HFF-Myc (cell line): ENCODE measurements at regions not wholly inside any gene's neighbourhood (a gene's known extent, or its start where the extent isn't known, plus 50 kb on each side); places are given as distances from the start of the nearest gene placed in this dataset.
"Not testable (repeated sequence)": the region's sequence is repeated elsewhere in the genome, so short reads cannot be mapped to it uniquely, and the experiment has no call there.

Source experiments
- DNase-seq: peaks from one replicate; pipeline ENCODE4 v3.0.0-alpha.2; 2011; ENCODE audit warnings: low read depth; ENCODE audit errors: extremely low read depth
- H3K4me3 ChIP-seq: replicated peaks from 2 replicates; pipeline ENCODE4 v1.5.1; 2011; ENCODE audit warnings: low read depth, mild to moderate bottlenecking, control low read depth, low read length
- TF ChIP-seq, protein P1 (sequence below): IDR thresholded peaks from 2 replicates; pipeline ENCODE4 v1.5.1; 2012; ENCODE audit warnings: mild to moderate bottlenecking, low read depth, low read length, control low read depth; ENCODE audit errors: missing control alignments

DNA sequence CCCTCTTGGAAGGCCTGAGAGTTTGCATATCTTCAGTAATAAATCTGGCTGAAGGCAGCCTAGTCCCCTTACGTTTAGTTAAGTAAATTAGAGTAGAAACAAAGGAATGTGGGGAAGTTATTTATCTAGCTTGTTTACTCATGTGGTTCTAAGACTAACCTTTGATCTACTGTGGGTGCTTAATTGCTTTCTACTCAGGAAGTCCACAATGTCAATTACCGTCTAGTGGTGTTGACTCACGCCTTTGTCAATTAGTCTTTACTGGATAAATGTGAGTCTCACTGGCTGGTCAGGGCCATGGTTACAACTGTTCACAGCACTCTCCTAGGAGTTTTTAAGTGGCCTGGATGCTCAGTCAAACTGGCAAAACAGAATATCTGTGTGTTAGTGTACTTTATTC is 2338.4 kb downstream of the TP53TG3F start:
- no peak overlapping the region for H3K4me3 ChIP-seq
- TF ChIP-seq, protein P1, sequence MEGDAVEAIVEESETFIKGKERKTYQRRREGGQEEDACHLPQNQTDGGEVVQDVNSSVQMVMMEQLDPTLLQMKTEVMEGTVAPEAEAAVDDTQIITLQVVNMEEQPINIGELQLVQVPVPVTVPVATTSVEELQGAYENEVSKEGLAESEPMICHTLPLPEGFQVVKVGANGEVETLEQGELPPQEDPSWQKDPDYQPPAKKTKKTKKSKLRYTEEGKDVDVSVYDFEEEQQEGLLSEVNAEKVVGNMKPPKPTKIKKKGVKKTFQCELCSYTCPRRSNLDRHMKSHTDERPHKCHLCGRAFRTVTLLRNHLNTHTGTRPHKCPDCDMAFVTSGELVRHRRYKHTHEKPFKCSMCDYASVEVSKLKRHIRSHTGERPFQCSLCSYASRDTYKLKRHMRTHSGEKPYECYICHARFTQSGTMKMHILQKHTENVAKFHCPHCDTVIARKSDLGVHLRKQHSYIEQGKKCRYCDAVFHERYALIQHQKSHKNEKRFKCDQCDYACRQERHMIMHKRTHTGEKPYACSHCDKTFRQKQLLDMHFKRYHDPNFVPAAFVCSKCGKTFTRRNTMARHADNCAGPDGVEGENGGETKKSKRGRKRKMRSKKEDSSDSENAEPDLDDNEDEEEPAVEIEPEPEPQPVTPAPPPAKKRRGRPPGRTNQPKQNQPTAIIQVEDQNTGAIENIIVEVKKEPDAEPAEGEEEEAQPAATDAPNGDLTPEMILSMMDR, result no peak

DNA sequence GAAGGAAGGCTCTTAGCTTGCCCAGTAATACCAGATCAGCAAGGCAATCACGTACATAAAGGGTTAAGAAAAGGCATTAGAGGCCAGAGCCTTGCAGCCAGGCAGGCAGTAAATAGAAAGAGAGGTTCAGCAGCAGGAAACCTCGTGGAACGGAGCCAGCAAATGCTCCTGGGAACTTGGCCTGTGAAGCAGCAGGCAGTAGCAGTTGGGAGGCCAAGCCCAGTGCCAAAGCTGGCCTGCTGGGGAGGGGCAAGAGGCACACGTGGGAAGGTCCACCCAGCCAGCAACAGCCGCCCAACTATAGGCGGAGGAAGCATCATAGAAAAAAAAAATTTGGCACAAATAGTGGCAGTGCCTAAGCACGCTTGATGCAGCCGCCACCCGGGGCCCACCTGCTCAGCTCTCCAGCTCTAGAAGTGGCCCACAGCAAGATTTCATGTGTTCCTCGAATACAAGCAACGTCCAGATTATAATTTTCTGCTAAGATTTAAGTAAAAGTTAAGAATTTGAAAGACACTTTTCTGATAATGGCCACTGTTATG is 2339.5 kb downstream of the TP53TG3F start:
- DNase-seq, result no peak
- no peak overlapping the region for H3K4me3 ChIP-seq
- TF ChIP-seq, protein P1, result no peak

More for the DNA sequence above, 2338.4 kb downstream of the TP53TG3F start:
- no peak for DNase-seq

DNA sequence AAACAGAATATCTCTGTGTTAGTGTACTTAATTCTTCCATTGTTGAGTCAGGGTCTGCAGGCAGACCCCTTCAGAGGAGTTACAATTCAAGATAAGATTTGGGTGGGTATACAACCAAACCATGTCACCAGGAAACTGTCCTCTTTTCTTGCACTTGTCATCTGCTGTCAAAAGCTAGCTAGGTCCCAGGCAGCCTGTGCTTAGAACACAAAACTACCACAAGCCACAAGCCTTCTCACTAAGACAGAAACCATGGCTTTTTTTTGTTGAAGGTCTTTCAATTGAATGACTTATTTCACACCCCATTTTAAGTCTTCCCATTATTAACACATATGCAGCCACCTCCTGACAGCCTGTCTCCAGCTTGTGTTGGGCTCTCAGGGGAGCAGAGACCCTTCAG is 2345.1 kb downstream of the TP53TG3F start:
- H3K4me3 ChIP-seq, DNase-seq: not testable (repeated sequence)

DNA sequence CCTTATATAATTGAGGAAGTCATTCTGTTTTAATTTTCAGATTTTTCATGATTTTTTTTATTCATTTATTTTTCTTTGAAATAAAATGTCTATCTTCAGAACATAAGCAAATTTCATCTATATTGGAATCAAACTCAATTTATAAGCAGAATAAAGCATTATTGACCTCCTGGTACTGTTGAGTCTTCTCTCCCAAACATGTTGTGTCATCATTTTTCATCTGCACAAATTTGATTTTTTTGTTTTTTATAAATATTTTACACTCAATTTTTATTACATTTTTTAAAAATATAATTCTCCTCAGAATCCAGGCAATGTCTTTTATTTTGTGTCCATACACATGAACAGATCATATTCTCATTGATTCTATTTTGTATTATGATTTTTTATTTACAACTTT is 2363.9 kb downstream of the TP53TG3F start:
- TF ChIP-seq, protein P1, result no peak
- H3K4me3 ChIP-seq, result no peak overlapping the region
- DNase-seq, result no peak

DNA sequence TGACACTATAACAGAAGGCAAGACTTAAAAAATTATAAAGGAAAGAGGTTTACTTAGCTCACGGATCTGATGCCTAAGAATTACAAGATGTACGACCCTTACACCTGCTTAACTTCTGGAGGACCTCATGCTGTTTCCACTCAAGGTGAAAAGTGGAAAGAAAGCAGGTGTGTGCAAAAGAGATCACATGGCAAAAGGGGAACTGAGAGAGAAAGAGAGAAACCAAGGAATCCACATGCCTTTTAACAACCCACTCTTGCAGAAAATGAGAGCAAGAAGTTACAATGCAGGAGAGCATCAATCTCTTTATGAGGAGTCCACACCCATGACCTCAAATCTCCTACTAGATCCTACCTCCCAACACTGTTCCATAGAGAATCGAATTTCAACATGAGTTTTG is 2382.2 kb downstream of the TP53TG3F start:
- DNase-seq, result no peak
- TF ChIP-seq, protein P1, result no peak
- no peak overlapping the region for H3K4me3 ChIP-seq

DNA sequence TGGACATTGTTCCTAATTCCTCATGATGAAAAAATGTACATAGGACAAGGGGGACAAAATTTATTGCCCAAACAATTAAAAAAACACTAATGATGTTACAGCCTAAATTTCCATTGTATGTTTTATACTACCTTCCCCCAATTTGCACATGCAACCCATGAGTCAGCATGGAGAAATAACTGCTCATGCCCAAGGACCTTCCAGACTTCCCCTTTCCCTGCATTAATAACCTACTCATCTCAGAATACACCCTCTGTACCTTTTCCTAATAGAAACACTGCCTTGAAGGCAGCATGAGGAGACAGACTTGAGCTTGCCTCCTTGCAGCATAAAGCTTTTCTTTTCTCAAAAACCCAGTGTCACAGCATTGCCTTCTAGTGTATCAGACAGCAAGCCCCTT is 2402.8 kb downstream of the TP53TG3F start:
- H3K4me3 ChIP-seq, result no peak overlapping the region
- no peak for DNase-seq
- TF ChIP-seq, protein P1, result no peak

DNA sequence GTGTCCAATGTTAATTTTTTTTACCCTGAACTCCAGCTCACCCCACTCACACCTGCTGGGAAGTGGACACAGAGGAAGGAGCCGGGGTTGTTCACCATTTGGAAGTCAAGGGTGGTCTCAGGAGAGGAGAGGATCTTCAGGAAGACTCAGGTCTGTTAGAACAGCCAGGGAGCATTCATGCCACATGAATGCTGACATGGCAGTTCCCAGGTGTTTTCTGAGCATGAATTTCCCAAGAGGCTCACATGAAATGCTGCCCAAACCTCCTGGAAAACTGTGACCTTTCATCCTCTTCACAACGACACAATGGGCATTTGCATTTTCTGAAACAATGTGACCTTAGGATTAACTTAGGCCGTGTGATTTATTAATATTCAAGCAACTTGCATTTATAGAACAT is 2409.2 kb downstream of the TP53TG3F start:
- H3K4me3 ChIP-seq, result no peak overlapping the region
- TF ChIP-seq, protein P1, result no peak
- no peak for DNase-seq

DNA sequence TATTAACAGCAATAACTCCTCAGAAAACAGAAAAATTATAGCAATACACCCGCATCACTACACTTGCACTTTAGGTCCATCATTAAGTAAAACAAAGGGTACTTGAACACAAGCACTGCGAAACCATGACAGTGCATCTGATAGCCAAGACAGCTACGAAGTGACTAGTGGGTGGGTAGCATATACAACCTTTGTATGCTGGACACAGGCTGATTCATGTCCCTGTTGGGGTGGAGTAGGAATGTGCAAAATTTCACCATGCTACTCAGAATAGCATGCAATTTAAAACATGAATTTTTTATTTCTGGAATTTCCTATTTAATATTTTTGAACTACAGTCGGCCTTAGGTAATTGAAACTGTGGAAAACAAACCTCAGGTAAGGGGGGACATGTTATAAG is 2414.1 kb downstream of the TP53TG3F start:
- DNase-seq, result no peak
- TF ChIP-seq, protein P1, result no peak
- no peak overlapping the region for H3K4me3 ChIP-seq
